K562 (cell line): ENCODE measurements at regions not wholly inside any gene's neighbourhood (a gene's known extent, or its start where the extent isn't known, plus 50 kb on each side); places are given as distances from the start of the nearest gene placed in this dataset.

Experiments used
- LCOR ChIP-seq: sonication (generic); formaldehyde crosslinking; IDR thresholded peaks from 2 replicates; pipeline ENCODE4 v1.8.0; 2022; ENCODE audit warnings: mild to moderate bottlenecking, missing genetic modification reagents
- TF ChIP-seq, protein P1 (sequence below), 3 experiments: IDR thresholded peaks in 2 of 3; conservative IDR thresholded peaks in 1 of 3; 2 replicates each; pipeline ENCODE4 v1.5.1; 2011 to 2012; ENCODE audit warnings: low read length in 3 of 3, mild to moderate bottlenecking in 3 of 3, control low read depth in 2 of 3, improper control_type of control experiment in 1 of 3, inconsistent platforms in 1 of 3, low read depth in 1 of 3, mixed read lengths in 1 of 3, moderate library complexity in 1 of 3; ENCODE audit not compliant: insufficient read depth in 2 of 3

DNA sequence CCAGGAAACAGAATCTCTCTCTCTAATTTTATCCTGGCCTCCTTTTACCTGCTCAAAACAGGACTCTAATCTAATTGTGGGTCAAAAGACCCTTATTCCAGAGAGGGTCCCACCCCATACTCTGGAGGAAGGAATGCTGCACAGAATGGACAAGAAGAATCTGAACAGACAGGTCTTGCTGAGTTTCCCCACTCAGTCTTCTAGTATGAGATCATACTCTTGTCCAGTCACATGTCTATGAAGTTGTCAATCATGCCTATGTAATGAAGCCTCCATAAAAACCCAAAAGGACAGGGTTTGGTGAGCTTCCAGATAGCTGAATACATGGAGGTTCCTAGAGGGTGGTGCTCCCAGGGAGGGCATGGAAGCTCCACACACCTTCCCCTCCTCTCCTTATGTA lies 123.9 kb upstream of the FER start:
- TF ChIP-seq, protein P1, sequence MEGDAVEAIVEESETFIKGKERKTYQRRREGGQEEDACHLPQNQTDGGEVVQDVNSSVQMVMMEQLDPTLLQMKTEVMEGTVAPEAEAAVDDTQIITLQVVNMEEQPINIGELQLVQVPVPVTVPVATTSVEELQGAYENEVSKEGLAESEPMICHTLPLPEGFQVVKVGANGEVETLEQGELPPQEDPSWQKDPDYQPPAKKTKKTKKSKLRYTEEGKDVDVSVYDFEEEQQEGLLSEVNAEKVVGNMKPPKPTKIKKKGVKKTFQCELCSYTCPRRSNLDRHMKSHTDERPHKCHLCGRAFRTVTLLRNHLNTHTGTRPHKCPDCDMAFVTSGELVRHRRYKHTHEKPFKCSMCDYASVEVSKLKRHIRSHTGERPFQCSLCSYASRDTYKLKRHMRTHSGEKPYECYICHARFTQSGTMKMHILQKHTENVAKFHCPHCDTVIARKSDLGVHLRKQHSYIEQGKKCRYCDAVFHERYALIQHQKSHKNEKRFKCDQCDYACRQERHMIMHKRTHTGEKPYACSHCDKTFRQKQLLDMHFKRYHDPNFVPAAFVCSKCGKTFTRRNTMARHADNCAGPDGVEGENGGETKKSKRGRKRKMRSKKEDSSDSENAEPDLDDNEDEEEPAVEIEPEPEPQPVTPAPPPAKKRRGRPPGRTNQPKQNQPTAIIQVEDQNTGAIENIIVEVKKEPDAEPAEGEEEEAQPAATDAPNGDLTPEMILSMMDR (IDR thresholded peaks at IDR 0.05 in 2 of 3, conservative IDR thresholded peaks at IDR 0.05 in 1 of 3; ENCODE audit: insufficient read depth in 2 of 3, low read depth in 1 of 3, low read length in 3 of 3), result no peak
- TF ChIP-seq LCOR (CRISPR knock-in tag), result no peak
